ENCODE measurements at regions not wholly inside any gene's neighbourhood (a gene's known extent, or its start where the extent isn't known, plus 50 kb on each side); places are given as distances from the start of the nearest gene placed in this dataset.

- no peak for DNase-seq
- Mint-ChIP-seq H3K27me3 (ENCODE audit: low read depth, poor library complexity) (no peaks in the 10 kb centered on the region), H3K27ac (no peak overlapping the region), H3K36me3 (ENCODE audit: low read depth) (no peaks in the 10 kb centered on the region), H3K9me3 (no peaks in the 10 kb centered on the region), H3K4me1 (no peaks in the 10 kb centered on the region), H3K4me3 (no peak overlapping the region)
- no peak for TF ChIP-seq CTCF (IDR thresholded peaks at IDR 0.05)
These were observed 230.4 kb downstream of the DTHD1 start for GRCh38 chr4:36511785-36512184.

- DNase-seq = no peak
- H3K27me3 Mint-ChIP-seq (ENCODE audit: low read depth, poor library complexity) = no peaks in the 10 kb centered on the region
- H3K36me3 Mint-ChIP-seq (ENCODE audit: low read depth) = no peaks in the 10 kb centered on the region
- no peaks in the 10 kb centered on the region for H3K4me1 Mint-ChIP-seq
- H3K27ac Mint-ChIP-seq = no peak overlapping the region
- TF ChIP-seq CTCF (IDR thresholded peaks at IDR 0.05) = no peak
- H3K9me3 Mint-ChIP-seq = peaks cover 3% of the 10 kb centered on the region
- no peak overlapping the region for H3K4me3 Mint-ChIP-seq
These were observed 235.2 kb downstream of the DTHD1 start for GRCh38 chr4:36516522-36517095.

- Mint-ChIP-seq H3K27ac (no peak overlapping the region), H3K36me3 (ENCODE audit: low read depth) (no peaks in the 10 kb centered on the region), H3K4me1 (no peaks in the 10 kb centered on the region), H3K27me3 (ENCODE audit: low read depth, poor library complexity) (no peaks in the 10 kb centered on the region), H3K4me3 (no peak overlapping the region), H3K9me3 (peaks cover 29% of the 10 kb centered on the region)
- DNase-seq = no peak
- TF ChIP-seq CTCF (IDR thresholded peaks at IDR 0.05) = no peak
These were observed 241.8 kb downstream of the DTHD1 start for GRCh38 chr4:36523182-36523581.

GRCh38 chr4:36532670-36533379, 251.4 kb downstream of the DTHD1 start:
- no peaks in the 10 kb centered on the region for H3K4me1 Mint-ChIP-seq
- TF ChIP-seq CTCF (IDR thresholded peaks at IDR 0.05) = no peak

GRCh38 chr4:36533944-36534343, 252.5 kb downstream of the DTHD1 start:
- no peak overlapping the region for H3K27ac Mint-ChIP-seq
- no peaks in the 10 kb centered on the region for H3K27me3 Mint-ChIP-seq (ENCODE audit: low read depth, poor library complexity)
- no peaks in the 10 kb centered on the region for H3K36me3 Mint-ChIP-seq (ENCODE audit: low read depth)
- no peak overlapping the region for H3K4me3 Mint-ChIP-seq
- no peak for TF ChIP-seq CTCF (IDR thresholded peaks at IDR 0.05)
- H3K4me1 Mint-ChIP-seq = no peaks in the 10 kb centered on the region
- peaks cover 6% of the 10 kb centered on the region for H3K9me3 Mint-ChIP-seq
- DNase-seq = no peak

More at GRCh38 chr4:36532670-36533379, 251.4 kb downstream of the DTHD1 start:
- DNase-seq = no peak
- Mint-ChIP-seq H3K4me3 (no peak overlapping the region), H3K27me3 (ENCODE audit: low read depth, poor library complexity) (no peaks in the 10 kb centered on the region), H3K27ac (no peak overlapping the region), H3K36me3 (ENCODE audit: low read depth) (no peaks in the 10 kb centered on the region), H3K9me3 (peaks cover 17% of the 10 kb centered on the region)

GRCh38 chr4:36547383-36547782, 266.0 kb downstream of the DTHD1 start:
- Mint-ChIP-seq H3K4me3 (no peak overlapping the region), H3K27me3 (ENCODE audit: low read depth, poor library complexity) (no peaks in the 10 kb centered on the region), H3K27ac (no peak overlapping the region), H3K36me3 (ENCODE audit: low read depth) (no peaks in the 10 kb centered on the region), H3K9me3 (no peaks in the 10 kb centered on the region), H3K4me1 (no peaks in the 10 kb centered on the region)
- TF ChIP-seq CTCF (IDR thresholded peaks at IDR 0.05) = no peak
- DNase-seq = no peak
